ENCODE measurements at regions not wholly inside any gene's neighbourhood (a gene's known extent, or its start where the extent isn't known, plus 50 kb on each side); places are given as distances from the start of the nearest gene placed in this dataset.

DNA sequence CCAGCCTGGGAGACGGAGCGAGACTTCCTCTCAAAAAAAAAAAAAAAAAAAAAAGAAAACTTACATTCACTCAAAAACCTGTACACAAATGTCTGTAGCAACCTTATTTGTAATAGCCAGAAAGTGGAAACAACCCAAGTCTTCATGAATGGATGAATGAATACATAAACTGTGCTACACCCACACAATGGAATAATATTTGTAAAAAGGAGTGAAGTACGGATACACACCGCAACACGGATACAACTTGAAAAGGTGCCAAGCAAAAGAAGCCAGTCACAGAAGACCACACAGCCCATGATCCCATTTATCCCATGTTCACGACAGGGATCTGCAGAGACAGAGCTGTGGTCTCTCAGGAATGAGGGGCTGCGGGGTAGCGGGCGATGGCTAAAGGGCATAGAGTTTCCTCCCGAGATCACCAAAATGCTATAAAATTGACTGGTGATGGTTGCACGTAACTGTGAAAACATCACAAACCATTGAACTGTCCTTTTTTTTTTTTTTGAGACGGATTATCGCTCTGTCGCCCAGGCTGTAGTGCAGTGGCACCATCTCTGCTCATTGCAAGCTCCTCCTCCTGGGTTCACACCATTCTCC lies 76.2 kb upstream of the COL5A1 start (continued):
- TF ChIP-seq SIN3A (conservative IDR thresholded peaks at IDR 0.05 in 1 of 2, IDR thresholded peaks at IDR 0.05 in 1 of 2; ENCODE audit: low read depth in 1 of 2, low read length in 2 of 2): no peak
- TF ChIP-seq EZH2 (IDR thresholded peaks at IDR 0.05; ENCODE audit: low read depth, low read length, severe bottlenecking): no peak
- TF ChIP-seq, protein P1, sequence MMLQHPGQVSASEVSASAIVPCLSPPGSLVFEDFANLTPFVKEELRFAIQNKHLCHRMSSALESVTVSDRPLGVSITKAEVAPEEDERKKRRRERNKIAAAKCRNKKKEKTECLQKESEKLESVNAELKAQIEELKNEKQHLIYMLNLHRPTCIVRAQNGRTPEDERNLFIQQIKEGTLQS (IDR thresholded peaks at IDR 0.05; ENCODE audit: insufficient read depth, low read depth, low read length): no peak
- TF ChIP-seq POLR2A (IDR thresholded peaks at IDR 0.05; ENCODE audit: control extremely low read depth in 1 of 2, low read depth in 2 of 2, low read length in 2 of 2): no peak
- TF ChIP-seq FOSL1 (IDR thresholded peaks at IDR 0.05; ENCODE audit: insufficient read depth, low read depth, low read length): no peak
- no peak for TF ChIP-seq TCF12 (IDR thresholded peaks at IDR 0.05; ENCODE audit: low read depth, low read length)
